ENCODE measurements at regions not wholly inside any gene's neighbourhood (a gene's known extent, or its start where the extent isn't known, plus 50 kb on each side); places are given as distances from the start of the nearest gene placed in this dataset.
"Not testable (repeated sequence)": the region's sequence is repeated elsewhere in the genome, so short reads cannot be mapped to it uniquely, and the experiment has no call there.

DNA sequence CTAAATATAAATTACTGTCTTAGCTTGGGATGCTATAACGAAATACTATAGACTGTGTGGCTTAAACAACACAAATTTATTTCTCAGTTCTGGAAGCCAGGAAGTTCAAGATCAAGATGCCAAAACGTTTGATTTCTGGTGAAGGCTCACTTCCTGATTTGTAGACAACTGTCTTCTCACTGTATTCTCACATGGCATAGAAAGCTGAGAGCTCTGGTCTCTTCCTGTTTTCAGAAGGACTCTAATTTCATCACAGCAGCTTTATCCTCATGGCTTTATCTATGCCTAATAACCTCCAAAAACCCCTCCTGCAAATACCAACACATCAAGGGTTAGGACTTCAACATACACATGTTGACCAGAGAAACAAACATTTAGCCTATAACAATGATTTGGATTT, 1795.5 kb downstream of the MRPL39 start:
- DNase-seq = no peak

DNA sequence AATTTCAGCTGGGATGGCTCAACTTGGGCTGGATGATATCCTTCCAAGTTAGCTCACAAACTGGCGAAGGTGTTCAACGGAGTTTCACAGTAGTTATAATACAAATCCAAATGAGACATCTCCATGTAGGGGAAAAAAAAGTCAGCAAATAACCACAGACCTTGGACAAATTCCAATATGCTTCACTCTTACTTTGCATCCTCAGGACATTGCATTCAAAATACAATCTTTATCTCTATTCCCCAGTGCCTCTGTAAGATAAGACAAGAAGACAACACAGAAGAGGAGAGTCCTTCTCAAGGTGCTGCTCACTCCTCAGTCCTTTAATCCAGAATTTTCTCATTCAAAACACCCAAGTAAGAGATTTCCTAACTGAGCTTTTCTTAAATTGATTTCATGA, 1797.7 kb downstream of the MRPL39 start:
- DNase-seq = no peak

- not testable (repeated sequence) for DNase-seq
Observed at GRCh38 chr21:23806966-23807548, 1800.2 kb downstream of the MRPL39 start.

GRCh38 chr21:23804866-23805265, 1802.4 kb downstream of the MRPL39 start:
- no peak for DNase-seq

DNA sequence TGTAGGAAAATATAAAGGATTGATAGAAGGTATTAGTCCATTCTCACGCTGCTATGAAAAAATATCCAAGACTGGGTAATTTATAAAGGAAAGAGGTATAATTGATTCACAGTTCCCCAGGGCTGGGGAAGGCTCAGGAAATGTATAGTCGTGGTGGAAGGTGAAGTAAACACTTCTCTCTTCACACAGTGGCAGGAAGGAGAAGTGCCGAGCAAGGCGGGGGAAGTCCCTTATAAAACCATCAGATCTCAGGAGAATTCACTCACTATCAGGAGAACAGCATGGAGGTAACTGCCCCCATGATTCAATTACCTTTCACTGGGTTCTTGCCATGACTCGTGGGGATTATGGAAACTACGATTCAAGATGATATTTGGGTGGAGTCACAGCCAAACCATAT, 1806.0 kb downstream of the MRPL39 start:
- no peak for DNase-seq

GRCh38 chr21:23799376-23799775, 1807.9 kb downstream of the MRPL39 start:
- DNase-seq = no peak

- DNase-seq = no peak
Observed at GRCh38 chr21:23792300-23792699, 1815.0 kb downstream of the MRPL39 start.

DNA sequence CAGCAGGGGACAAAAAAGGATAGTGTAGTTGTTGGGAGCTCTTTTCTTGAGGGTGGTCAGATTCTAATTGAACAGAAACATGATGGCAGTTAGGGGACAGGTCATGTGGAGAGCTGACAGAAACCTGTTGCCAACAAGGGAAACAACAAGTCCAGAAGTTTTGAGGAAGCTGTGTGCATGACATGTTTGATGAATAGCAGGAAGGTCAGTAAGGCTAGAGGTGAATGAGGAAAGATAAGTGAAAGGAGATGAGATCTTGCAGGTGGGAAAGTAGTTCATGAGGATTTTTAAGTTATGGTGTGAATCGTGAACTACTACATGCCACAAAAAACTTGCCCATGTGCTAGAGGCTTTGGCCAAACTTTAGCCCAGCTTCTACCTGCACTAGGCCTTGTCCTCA, 1817.4 kb downstream of the MRPL39 start:
- DNase-seq = no peak

DNA sequence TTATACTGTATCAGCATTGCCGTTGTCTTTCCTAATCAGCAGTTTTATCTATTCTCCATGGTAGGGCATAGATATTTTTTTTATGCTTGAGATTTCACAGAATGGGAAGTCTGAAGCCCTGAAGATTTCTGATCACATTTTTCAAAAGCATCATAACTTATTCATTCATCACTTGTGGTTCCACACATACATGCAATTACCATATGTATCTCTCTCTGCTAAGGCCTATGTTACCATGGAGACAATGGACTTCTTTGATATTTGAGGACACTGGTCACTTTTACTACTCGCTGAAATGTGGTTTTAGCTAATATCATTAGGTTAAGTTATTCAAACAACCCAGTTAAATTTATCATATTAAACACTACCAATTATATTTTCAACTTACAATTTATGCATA, 1827.0 kb downstream of the MRPL39 start:
- no peak for DNase-seq

GRCh38 chr21:23743821-23744220, 1863.5 kb downstream of the MRPL39 start:
- DNase-seq = no peak

- DNase-seq = no peak
Observed at GRCh38 chr21:23740463-23740862, 1866.8 kb downstream of the MRPL39 start.

DNA sequence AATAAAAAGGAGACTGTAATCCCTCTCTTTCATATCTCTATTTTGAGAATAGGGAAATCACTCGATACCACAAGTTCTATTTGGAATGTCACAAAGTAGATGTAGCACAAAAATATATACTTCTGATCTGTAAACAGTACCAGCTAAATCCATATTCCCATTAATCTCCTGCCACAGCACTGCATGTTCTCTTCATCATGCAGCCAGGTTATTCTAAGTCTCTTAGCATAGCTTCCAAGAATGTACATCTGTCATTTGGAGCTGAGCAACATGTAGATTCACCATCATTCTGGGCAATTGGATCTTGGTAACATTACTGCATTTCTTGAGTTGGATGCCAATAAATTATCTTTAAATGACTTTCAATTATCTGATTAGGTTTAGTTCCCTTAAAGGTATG, 1874.5 kb downstream of the MRPL39 start:
- DNase-seq = no peak

- DNase-seq = no peak
Observed at GRCh38 chr21:23729331-23729730, 1878.0 kb downstream of the MRPL39 start.

- no peak for DNase-seq
Observed at GRCh38 chr21:23725576-23725975, 1881.7 kb downstream of the MRPL39 start.

DNA sequence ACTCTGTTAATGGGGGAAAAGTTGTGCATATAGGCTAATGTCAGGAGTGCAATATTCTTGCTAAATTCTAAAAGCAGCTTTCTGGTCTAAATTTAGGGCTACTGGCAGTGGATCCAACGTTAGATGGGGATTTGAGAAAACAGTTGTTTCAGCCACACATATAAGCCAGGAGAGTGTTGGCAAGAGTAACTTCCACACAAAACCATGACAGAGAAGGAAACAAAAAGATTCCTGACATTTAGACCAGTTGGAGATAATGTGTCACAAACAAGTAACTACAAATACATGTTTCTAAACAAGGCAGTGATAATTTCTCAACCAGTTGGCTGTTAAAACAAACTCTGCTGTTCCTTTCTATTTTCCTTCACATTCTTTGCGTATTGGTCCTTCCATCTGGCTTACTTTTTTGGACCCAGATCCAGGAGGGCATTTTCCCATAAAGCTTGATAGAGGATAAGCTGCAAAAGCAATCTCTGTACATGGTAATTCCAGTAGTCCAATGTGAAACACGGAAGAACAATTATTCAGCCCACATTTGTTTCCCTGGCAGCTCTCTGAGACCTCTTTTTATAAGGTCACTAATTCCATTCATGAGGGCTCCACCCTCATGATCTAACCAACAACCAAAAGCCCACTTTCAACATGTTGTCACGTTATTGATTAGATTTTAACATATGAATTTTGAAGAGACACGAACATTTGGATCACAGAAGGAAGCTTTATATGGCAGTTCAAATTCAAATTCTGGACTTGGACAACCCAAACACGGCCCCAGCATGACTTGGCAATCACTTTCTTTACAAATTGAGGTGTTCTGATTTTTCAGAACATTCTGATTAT, 1888.6 kb downstream of the MRPL39 start:
- no peak for DNase-seq

- no peak for DNase-seq
Observed at GRCh38 chr21:23712166-23712565, 1895.1 kb downstream of the MRPL39 start.

GRCh38 chr21:23706431-23706830, 1900.8 kb downstream of the MRPL39 start:
- no peak for DNase-seq

DNA sequence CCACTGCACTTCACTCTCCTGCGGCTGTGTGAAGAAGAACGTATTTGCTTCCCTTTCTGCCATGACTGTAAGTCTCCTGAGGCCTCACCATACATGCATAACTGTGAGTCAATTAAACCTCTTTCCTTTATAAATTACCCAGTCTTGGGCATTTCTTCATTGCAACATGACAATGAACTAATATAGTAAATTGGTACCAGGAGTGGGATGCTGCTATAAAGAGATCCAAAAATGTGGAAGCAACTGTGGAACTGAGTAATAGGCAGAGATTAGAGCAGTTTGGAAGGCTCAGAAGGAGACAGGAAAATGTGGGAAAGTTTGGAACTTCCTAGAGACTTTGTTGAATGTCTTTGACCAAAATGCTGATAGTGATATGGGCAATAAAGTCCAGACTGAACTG, 1907.9 kb downstream of the MRPL39 start:
- DNase-seq = no peak

- no peak for DNase-seq
Observed at GRCh38 chr21:23698619-23699018, 1908.7 kb downstream of the MRPL39 start.

DNA sequence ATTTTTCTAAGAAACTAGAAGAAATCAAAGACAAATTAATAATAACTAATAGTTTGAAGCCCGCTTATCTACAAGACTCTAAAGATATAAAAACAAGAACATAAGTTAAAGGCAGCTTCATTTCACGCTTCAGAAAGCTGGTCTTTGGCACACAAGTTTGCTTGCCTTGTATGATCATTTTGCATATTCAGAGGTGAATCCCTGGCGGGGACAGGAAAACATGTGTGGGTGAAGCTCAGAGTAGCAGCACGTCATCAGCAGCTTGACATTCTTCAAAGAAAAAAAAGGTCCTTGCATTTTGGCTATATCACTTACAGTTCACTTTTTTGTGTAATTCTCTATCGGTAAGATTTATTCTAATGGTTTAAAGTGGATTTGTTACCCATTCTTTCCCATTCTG, 1911.8 kb downstream of the MRPL39 start:
- DNase-seq = no peak

- no peak for DNase-seq
Observed at GRCh38 chr21:23694390-23694789, 1912.9 kb downstream of the MRPL39 start.

DNA sequence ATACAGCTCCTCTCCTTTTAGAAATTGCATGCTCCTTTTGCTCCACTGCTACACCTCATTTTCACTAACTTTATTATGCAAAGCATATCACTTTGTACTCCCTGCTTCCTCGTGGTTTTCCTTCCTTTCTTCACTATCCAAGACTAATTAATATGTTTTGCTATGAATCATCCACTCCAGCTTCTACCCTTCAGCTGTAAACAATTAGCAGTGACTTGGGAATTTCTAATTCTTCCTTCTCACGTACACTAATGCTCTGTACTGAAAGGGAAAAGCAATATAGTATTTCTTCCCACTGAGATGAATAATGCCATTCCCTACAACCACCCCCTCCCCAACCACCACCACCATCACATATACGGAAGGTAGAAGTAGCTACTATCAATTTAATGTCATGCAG, 1917.0 kb downstream of the MRPL39 start:
- DNase-seq = no peak

DNA sequence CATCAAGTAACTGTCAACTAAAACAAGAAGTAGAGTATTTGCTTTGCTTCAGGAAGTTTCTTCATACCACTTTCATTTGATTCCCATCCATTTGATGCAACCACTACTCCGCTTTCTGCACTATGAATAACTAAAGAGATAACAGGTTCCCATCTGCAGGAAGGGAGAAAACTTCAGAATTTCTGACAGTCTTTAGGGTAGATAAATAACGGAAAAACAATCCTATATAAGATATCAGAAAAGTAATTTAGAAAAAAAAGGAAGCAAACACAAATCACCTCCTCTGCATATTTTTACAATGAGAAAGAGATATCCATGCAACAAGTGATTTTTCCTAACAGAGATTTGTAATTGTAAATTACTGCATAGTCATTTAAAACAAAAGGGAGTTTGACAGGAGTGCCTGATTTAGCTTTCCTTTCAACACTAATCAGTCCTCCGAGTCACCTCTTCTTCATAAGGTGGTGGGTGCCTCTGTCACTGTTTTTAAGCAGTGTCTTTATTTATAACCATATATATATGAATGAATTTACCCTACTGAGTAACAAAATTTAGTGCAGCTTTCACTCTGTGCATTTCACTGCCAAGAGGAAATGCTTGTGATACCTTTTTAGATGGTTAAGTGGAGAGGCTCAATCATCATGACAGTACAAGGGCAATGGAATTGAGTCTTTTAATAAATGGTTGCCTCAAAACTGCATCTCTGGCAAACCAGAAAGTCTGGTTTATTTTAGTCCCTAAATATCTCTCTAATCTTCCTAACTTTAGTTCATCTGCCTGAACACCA, 1920.4 kb downstream of the MRPL39 start:
- DNase-seq = no peak

- no peak for DNase-seq
Observed at GRCh38 chr21:23684431-23684830, 1922.8 kb downstream of the MRPL39 start.
